Hepatic stellate cell (primary cell): ENCODE measurements at regions not wholly inside any gene's neighbourhood (a gene's known extent, or its start where the extent isn't known, plus 50 kb on each side); places are given as distances from the start of the nearest gene placed in this dataset.
"Not testable (repeated sequence)": the region's sequence is repeated elsewhere in the genome, so short reads cannot be mapped to it uniquely, and the experiment has no call there.

Experiments used
- DNase-seq: peaks from one replicate; pipeline ENCODE4 v3.0.0; 2011; ENCODE audit warnings: low spot score

DNA sequence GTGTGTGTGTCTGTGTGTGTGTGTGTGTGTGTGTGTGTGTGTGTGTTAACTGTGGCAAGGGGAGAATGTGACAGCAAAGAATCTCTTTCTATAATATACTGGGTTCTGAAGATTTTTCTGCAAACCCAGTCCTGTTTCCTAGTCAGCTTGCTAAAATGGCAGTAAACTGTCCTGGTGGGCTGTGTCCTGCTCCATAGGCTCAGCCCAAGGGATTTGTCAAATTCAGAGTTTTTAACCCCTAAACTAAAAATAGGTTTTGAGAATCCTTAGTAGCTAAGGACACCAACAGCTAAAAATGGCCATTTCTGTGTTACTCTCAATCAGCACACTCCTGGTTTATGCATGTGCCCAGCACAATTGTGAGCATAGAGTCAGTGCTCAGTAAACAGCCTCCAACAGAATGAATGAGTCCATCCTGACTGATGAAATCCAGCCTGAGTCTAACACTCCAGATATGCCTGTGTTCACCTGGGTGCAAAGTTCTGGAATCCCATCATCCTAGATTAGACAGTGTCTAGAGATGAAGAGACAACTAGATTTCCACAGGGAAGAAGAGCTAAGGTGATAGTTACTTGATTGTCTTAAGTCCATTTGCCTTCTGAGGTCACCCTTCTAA is 192.6 kb downstream of the TTC6 start:
- no peak for DNase-seq

GRCh38 chr14:37791384-37792036 is 196.1 kb downstream of the TTC6 start:
- no peak for DNase-seq

- no peak for DNase-seq
Measured at GRCh38 chr14:37792124-37792523, 196.7 kb downstream of the TTC6 start.

- no peak for DNase-seq
Measured at GRCh38 chr14:37796703-37797416, 201.4 kb downstream of the TTC6 start.

DNA sequence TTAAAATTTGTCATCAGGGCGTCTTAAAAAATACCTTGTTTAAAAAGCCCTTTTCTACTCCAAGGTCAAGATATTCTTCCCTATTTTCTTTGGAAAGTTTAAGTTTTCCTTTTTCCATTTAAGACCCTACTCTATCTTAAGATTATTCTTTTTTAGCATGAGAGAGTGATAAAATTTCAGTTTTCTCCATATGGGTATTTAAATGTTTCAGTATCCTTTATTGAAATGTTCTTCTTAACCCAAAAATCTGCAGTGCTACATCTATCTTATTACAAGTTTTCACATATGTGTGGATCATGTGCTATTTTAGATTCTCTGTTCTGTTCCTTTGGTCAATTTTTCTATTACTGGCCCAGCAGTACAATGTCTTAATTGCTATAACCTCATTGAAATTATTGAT is 202.2 kb downstream of the TTC6 start:
- no peak for DNase-seq

DNA sequence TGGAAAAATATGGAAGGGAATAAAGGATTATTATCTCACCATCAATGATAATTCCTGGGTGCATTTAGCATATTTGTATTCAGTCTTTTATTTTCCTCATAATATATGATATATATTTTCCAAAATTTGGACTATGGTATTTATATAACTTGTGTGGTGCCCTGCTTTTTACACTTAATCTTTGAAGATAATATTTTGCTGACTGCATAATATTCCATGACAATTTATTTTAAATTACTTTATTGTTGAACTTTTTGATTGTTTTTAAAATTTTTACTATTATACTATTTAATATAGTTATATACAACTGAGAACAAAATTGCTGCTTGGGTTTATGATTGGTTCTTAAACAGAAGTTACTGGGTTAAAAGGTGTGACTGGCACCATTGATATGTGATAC is 212.3 kb downstream of the TTC6 start:
- DNase-seq = no peak

GRCh38 chr14:37810094-37810801 is 214.8 kb downstream of the TTC6 start:
- no peak for DNase-seq

DNA sequence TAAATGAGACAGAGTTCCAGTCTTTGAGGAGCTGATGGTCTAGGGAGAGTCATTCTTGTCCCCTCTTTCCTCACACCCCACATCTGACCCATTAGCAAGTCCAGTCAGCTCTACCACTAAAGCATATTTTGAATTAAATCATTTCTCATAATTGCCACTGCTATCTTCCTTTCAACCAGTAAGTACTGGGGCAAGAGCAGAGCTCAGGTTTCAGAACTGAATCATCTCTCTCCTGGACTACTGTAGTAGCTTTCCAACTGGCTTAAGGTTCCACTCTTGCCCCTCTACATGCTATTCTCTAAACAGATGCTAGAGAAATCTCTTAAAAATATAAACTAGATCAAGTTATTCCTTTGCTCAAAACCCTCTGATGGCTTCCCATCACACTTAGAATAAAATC is 218.3 kb downstream of the TTC6 start:
- no peak for DNase-seq

GRCh38 chr14:37816135-37816534 is 220.7 kb downstream of the TTC6 start:
- no peak for DNase-seq

DNA sequence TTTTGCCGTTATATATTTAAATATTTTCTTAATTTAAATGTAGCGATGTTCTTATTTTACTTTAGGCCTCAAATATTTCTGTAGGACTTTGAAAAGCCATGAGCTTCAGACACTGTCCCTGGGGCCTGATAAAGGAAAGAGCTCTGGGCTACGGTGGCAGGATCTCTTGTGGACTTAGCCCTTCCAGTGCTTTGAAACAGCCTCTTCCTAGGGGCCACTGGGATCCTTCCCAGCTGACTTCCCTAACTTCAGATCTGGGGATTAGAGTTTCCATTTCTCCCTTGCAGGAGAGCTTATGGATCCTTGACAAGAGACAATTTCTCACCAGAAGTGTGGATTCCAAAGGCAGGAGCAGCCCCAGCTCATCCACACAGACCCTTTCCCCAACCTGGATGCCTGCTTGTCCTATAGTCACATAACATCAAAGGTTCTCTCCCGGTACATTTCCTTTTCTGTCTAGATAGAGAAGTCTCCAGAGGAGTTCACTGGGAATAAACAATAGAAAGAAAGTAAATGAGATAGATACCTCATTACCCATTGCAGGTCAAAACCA is 221.4 kb downstream of the TTC6 start:
- no peak for DNase-seq

GRCh38 chr14:37819155-37820015 is 224.0 kb downstream of the TTC6 start:
- DNase-seq = no peak

DNA sequence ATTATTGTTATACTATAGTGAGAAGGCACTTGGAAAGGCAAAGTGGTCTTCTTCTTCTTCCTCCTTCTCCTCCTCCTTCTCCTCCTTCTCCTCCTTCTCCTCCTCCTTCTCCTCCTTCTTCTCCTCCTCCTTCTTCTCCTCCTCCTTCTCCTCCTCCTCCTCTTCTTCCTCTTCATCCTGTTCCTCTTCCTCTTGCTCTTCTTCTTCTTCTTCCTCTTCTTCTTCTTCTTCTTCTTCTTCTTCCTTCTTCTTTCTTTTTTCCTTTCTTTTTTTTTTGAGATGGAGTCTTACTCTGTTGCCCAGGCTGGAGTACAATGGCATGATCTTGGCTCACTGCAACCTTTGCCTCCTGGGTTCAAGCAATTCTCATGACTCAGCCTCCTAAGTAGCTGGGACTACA is 225.4 kb downstream of the TTC6 start:
- not testable (repeated sequence) for DNase-seq

- DNase-seq = no peak
Measured at GRCh38 chr14:37824939-37825712, 229.7 kb downstream of the TTC6 start.

DNA sequence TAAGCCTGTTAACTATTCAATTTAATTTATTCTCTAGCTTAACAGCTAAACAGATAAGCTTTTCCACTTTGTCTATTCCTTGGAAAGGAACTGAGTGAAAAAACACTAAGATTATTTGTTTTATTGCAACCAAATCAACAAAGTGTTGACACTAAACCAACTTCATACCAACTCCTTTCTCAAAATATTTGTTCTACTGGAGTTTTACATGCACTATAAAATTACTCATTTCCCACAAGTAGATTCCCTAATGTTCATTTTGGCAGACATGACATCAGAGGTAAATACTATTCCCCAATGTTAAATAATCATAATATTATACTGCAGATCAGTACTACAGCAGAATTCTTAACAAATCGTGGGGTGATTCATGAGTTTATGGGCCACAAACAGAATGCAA is 231.4 kb downstream of the TTC6 start:
- no peak for DNase-seq

- DNase-seq = no peak
Measured at GRCh38 chr14:37830271-37830670, 234.8 kb downstream of the TTC6 start.

GRCh38 chr14:37834275-37834674 is 238.8 kb downstream of the TTC6 start:
- no peak for DNase-seq

DNA sequence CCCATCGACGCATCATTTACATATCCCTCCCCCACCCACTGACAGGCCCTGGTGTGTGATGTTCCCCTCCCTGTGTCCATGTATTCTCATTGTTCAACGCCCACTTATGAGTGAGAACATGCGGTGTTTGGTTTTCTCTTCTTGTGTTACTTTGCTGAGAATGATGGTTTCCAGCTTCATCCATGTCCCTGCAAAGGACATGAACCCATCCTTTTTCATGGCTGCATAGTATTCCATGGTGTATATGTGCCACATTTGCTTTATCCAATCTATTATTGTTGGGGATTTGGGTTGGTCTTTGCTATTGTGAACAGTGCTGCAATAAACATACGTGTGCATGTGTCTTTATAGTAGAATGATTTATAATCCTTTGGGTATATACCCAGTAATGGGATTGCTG is 243.3 kb downstream of the TTC6 start:
- DNase-seq = not testable (repeated sequence)

- DNase-seq = not testable (repeated sequence)
Measured at GRCh38 chr14:37841039-37841438, 245.6 kb downstream of the TTC6 start.

- DNase-seq = no peak
Measured at GRCh38 chr14:37842106-37842505, 246.7 kb downstream of the TTC6 start.

DNA sequence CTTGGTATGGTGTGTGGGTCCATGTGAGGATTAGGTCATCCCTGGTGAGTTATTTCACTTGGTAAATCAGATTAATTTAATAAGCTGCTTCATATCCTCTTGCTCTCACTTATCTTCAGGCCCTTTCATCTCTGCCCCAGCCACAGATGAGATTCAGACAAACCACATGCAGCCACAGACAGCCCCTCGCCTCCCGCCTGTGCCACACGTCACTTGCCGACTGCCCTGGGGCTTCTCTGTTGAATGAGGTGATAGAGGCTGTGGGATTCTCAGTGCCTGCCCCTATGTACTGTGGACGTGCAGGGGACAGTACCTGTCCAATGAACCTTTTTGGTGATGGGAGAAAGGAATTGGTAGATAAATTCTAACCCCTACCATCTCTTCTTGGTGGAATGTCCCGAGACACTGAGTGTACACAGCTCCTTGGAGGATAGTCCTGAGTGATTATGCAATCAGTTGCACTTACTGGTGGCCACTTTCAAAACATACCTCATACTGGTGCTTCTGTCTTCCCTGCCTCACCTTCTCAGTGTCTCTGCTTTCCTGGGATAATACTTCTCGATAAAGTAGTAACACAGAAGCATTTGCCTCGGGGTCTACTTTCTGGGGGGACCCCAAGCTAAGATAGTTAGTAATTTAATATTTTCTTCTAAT is 248.7 kb downstream of the TTC6 start:
- no peak for DNase-seq
